ENCODE measurements at regions not wholly inside any gene's neighbourhood (a gene's known extent, or its start where the extent isn't known, plus 50 kb on each side); places are given as distances from the start of the nearest gene placed in this dataset.

GRCh38 chr9:12879961-12880360 lies 105.1 kb downstream of the LURAP1L start:
- TF ChIP-seq EZH2 (IDR thresholded peaks at IDR 0.05): no peak
- no peak for TF ChIP-seq POLR2AphosphoS5 (IDR thresholded peaks at IDR 0.05; ENCODE audit: borderline replicate concordance, low read depth, low read length)
- no peak for TF ChIP-seq FOXP2 (optimal IDR thresholded peaks at IDR 0.05; ENCODE audit: control extremely low read depth, extremely low read length, insufficient read depth)

All from SK-N-MC (cell line).